ENCODE measurements at regions not wholly inside any gene's neighbourhood (a gene's known extent, or its start where the extent isn't known, plus 50 kb on each side); places are given as distances from the start of the nearest gene placed in this dataset.

- no peak for DNase-seq (ENCODE audit: low read depth, low spot score)
- H3K9me3 Mint-ChIP-seq = no peaks in the 10 kb centered on the region
- TF ChIP-seq CTCF (conservative IDR thresholded peaks at IDR 0.05) = no peak
- peaks cover 5% of the 10 kb centered on the region for H3K4me1 Mint-ChIP-seq
- no peak overlapping the region for H3K27ac Mint-ChIP-seq (ENCODE audit: unreplicated experiment)
- H3K27me3 Mint-ChIP-seq (ENCODE audit: low read depth) = no peaks in the 10 kb centered on the region
- no peaks in the 10 kb centered on the region for H3K36me3 Mint-ChIP-seq (ENCODE audit: low read depth)
- no peak overlapping the region for H3K4me3 Mint-ChIP-seq
Measured at GRCh38 chr11:10908215-10908951, 50.5 kb upstream of the ZBED5 start.
